Posterior cingulate gyrus (tissue), 11 donors: ENCODE measurements at regions not wholly inside any gene's neighbourhood (a gene's known extent, or its start where the extent isn't known, plus 50 kb on each side); places are given as distances from the start of the nearest gene placed in this dataset.
A peak's percentile ranks its signal among the peaks of the same experiment; 100 is the strongest.
"Not testable (repeated sequence)": the region's sequence is repeated elsewhere in the genome, so short reads cannot be mapped to it uniquely, and the experiment has no call there.

Experiments used
- DNase-seq, 10 donors: peaks; one replicate each; pipeline versions ENCODE4 v3.0.0 to v3.0.0-alpha.2; 2020 to 2021; ENCODE audit warnings: mixed read lengths in 3 of 10
- intact Hi-C: fragments of 100-400 bp; cut with DNase I; formaldehyde crosslinking; loops from one replicate; pipeline ENCODE4 v1.15.1; 2023

GRCh38 chr2:16240402-16240801, 300.1 kb downstream of the MYCN start:
- intact Hi-C loops: no loop called here
- no peak for DNase-seq

GRCh38 chr2:16239296-16239850, 299.0 kb downstream of the MYCN start:
- intact Hi-C loops: no loop called here
- no peak for DNase-seq

- no peak for DNase-seq
- intact Hi-C loops: no loop called here
Observed at GRCh38 chr2:16238786-16239185, 298.4 kb downstream of the MYCN start.

DNA sequence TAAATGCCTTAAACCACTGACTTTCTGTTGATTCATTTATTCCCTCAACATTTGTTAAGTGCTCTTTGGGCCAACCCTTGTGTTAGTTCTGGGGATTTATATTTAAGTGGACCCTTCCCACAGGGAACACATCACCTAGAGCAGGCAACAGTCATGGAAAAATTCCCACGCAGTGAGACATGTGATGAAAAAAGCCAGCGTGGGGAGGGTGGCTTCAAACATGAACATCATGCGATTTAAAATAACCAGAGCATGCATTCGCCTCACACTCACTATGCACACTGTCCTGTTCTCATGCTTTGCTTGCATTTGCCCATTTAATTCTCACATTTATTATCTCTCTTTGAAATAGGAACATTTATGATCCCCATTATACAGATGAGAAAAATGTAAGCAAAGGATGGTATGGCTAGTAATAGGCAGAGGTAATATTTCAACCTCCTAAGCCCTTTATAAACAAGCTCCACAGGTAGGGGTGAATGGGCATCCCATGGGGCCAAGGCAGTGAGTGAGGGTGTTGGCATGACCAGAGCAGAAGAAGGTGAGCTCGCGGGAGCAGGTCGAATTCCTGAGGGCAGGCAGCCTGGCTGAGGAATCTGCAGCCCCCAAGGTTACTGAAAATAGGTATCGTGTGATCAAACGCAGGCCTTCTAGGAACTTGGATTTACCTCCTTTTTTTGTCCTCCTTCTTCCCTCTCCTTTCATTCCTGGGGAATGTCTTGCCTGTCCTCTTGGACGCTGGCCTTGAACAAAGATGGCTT, 297.8 kb downstream of the MYCN start:
- intact Hi-C loops: no loop called here
- no peak for DNase-seq

DNA sequence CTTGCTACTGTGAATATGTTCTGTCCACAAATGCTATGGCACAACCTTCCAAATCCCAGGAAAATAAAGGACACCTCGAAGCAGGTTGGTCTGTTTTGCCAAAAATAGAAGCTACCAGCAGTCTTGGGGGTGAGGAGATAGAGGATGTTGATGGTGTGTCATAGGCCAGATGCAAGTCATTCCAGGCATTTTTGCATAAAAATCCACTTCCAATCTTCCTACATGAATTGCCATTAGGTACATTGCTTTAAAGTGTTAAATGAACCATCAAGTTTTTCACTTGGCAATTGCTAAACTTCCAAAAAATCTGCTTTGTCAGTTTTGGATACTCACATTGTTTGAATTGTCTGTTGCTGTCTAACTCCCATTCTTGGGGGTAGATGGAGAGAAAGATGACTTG, 295.4 kb downstream of the MYCN start:
- no peak for DNase-seq
- intact Hi-C loops: no loop called here

- intact Hi-C loops, DNase-seq: not testable (repeated sequence)
Observed at GRCh38 chr2:16235291-16235690, 294.9 kb downstream of the MYCN start.

GRCh38 chr2:16228951-16229350, 288.6 kb downstream of the MYCN start:
- intact Hi-C loops: no loop called here

DNA sequence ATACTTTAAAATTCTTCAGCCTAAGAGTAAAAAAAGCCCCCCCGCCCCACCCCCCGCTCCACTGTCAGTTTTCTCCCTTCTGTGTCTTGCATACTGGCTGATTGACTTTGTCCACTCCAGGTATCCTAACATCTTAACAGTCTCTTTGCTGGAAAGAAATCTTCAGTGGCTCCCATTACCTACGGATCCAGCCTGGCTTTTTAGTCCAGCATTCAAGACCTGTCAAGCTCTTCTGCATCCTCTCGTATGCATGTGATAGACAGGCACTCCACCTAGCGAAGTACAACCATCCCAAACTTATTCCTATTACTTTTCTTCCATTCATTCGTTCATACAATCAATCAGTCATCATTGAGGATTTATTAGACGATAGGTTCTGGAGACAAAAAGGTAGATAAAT, 288.1 kb downstream of the MYCN start:
- no peak for DNase-seq
- intact Hi-C loops: no loop called here

More at GRCh38 chr2:16228951-16229350, 288.6 kb downstream of the MYCN start:
- DNase-seq: no peak

- DNase-seq: no peak
- intact Hi-C loops: no loop called here
Observed at GRCh38 chr2:16227811-16228462, 287.6 kb downstream of the MYCN start.

GRCh38 chr2:16226943-16227664, 286.8 kb downstream of the MYCN start:
- intact Hi-C loops: no loop called here
- peak in 7 of 10 donors; percentile 14 to 78 (median 23) for DNase-seq

DNA sequence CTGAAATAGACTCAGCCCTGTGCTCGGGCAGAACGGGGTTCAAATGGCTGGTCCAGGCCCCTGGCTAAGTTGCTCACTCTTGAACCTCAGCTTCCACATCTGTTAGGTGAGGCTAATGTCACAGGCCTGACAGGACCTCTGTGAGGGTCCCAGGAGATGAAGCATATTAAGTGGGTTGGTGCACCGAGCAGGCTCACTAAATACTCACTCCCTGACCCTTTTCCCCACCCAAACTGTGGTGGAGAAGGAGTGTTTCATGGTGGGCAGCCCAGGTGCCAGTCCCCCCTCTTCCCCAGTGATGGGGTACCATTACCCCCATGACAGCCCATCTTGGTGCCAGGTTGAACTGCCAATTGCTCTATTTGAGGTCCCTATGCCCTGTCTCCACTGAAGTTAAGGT, 286.0 kb downstream of the MYCN start:
- intact Hi-C loops: no loop called here
- DNase-seq: no peak

- intact Hi-C loops: no loop called here
- DNase-seq: no peak
Observed at GRCh38 chr2:16225545-16225944, 285.2 kb downstream of the MYCN start.

GRCh38 chr2:16225071-16225470, 284.7 kb downstream of the MYCN start:
- no peak for DNase-seq
- intact Hi-C loops: no loop called here

DNA sequence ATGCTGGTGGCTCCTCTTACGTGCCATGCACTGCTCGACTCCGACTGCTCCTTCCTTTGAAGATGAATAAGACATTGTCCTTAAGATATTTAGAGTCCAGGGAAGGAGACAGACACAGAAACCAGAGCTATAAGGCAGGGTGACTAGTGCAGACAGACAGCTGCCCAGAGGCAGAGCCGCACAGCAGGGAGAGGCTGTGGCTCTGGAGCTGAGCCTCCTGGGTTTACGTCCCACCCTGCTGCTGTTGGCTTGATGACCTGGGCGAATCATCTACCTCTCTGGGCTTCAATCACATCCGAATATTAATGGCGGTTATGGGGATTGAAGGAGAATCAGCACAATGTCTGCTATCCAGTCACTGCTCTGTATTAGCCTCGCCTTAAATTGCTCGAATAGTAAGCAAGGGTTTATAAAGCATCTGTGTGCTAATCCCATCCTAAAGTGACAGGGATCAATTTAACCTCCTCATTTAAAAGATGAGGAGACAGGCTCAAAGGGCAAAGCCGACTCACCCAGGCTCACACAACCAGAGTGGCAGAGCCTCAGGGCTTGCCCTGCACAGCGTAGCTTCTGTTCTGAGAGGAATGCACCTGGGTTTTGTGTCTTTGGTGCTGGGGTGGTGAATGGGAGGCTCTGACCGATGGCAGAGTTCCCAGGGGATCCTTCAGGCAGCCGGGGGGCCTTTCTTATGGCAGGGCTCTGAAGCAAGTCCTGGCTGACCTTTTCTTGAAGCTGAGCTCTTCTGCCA, 284.1 kb downstream of the MYCN start:
- intact Hi-C loops: no loop called here
- no peak for DNase-seq

GRCh38 chr2:16223841-16224177, 283.5 kb downstream of the MYCN start:
- DNase-seq: no peak
- intact Hi-C loops: no loop called here

DNA sequence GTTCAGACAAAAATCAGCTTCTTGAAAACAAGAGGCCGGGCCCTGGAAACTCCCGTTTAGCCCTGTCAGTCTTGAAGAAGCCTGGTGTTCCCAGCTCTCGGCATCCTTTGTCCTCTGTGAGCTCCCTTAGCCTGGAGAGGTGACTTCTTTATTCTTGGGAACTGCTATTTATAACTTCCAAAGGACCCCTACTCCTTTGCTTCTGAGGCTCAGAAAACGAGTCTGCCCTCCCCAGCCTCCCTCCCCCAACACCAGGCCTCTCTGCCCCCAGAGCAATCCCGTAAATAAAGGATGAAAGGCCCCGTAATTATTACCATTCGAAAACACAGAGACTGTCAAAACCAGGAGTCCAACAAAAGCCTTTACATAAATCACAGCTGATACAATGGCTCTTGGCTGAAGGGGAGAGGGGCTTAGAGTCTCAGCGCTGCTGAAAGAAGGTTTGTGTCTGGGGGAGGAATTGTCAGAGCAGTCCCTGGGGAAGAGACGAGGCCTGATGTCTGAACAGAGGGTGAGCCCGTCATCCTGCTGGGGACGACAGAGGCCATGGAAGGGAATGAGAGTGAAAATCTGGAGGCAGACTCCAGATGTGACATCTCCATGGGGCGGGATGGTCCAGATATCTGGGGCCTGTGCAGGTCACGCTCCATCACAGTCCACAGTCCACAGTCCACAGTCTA, 283.0 kb downstream of the MYCN start:
- DNase-seq: peak in 1 of 10 donors; percentile 55
- intact Hi-C loops: no loop called here

- peak in 1 of 10 donors; percentile 74 for DNase-seq
- intact Hi-C loops: no loop called here
Observed at GRCh38 chr2:16222326-16222725, 282.0 kb downstream of the MYCN start.

- DNase-seq: peak in 1 of 10 donors; percentile 41
- intact Hi-C loops: no loop called here
Observed at GRCh38 chr2:16221461-16222010, 281.2 kb downstream of the MYCN start.

GRCh38 chr2:16219292-16219975, 279.1 kb downstream of the MYCN start:
- intact Hi-C loops: loop anchor here (5.0 kb wide), 1 partner anchor 277 kb away; the partner anchor contains the start of gene MYCN
- no peak for DNase-seq
